Motor neuron (in vitro differentiated cells): ENCODE measurements at regions not wholly inside any gene's neighbourhood (a gene's known extent, or its start where the extent isn't known, plus 50 kb on each side); places are given as distances from the start of the nearest gene placed in this dataset.

Experiments
- ATAC-seq, 8 experiments: fragments of 200-7000 bp; cut with Tn5 transposase; replicated peaks in 6 of 8; 2 replicates each; pipeline ENCODE4 v1.8.0; 2021; ENCODE audit warnings: mild to moderate bottlenecking in 8 of 8, moderate library complexity in 8 of 8
- H3K27ac ChIP-seq, 2 donors: fragments of 250-450 bp; sonication (Bioruptor Pico); 2 replicates each; pipeline ENCODE4 v1.9.0; 2021; ENCODE audit warnings: antibody characterized with exemption in 2 of 2, mild to moderate bottlenecking in 2 of 2, moderate library complexity in 1 of 2
- H3K4me1 ChIP-seq, 2 donors: fragments of 250-450 bp; sonication (Bioruptor Pico); replicated peaks in 1 of 2; 2 replicates each; pipeline ENCODE4 v1.6.1; 2021; ENCODE audit warnings: antibody characterized with exemption in 2 of 2, mild to moderate bottlenecking in 2 of 2, moderate library complexity in 1 of 2
- H3K4me3 ChIP-seq, 5 donors: fragments of 250-450 bp; sonication (Bioruptor Pico); 2 replicates each; pipeline ENCODE4 v1.9.0; 2021; ENCODE audit warnings: antibody characterized with exemption in 5 of 5, mild to moderate bottlenecking in 5 of 5, moderate library complexity in 4 of 5
- WGBS, 10 experiments: fragments of 450-650 bp; shearing (Covaris generic); methylation state at CpG; one replicate each; pipeline ENCODE4 v1.0.0; 2022; 5-methylcytosine and 5-hydroxymethylcytosine counted together
- in situ Hi-C, 9 experiments: fragments of 400-800 bp; cut with MboI; loops; one replicate each; pipeline ENCODE4 v1.15.0; 2021; ENCODE audit warnings: low sequenced_read_pairs in 9 of 9, low pct_unique_long_range_greater_than_20kb in 2 of 9; ENCODE audit not compliant: unreplicated experiment in 9 of 9

GRCh38 chr18:57853864-57854263 is 50.7 kb upstream of the ATP8B1 start:
- ATAC-seq = no peak
- WGBS, 10 experiments = 50 to 100% (median 86%) methylated on average over 1 to 2 of the region's 2 CpGs
- no peak overlapping the region for H3K27ac ChIP-seq
- no peak overlapping the region for H3K4me3 ChIP-seq
- in situ Hi-C loops = loop anchor here in 1 of 9 experiments (25.0 kb wide), 1 partner anchor 217 kb away; no protein-coding TSS in a partner anchor
- H3K4me1 ChIP-seq = no peaks in the 10 kb centered on the region

GRCh38 chr18:57853133-57853532 is 50.0 kb upstream of the ATP8B1 start:
- WGBS, 10 experiments = 73 to 100% (median 89%) methylated on average over 2 to 3 of the region's 3 CpGs; no CpG with 5 or more reads in 3 of the 10 experiments
- in situ Hi-C loops = loop anchor here in 1 of 9 experiments (25.0 kb wide), 1 partner anchor 216 kb away; no protein-coding TSS in a partner anchor
- Histone ChIP-seq H3K4me3 (no peak overlapping the region), H3K27ac (no peak overlapping the region), H3K4me1 (no peaks in the 10 kb centered on the region)
- ATAC-seq = no peak
